ENCODE measurements at regions not wholly inside any gene's neighbourhood (a gene's known extent, or its start where the extent isn't known, plus 50 kb on each side); places are given as distances from the start of the nearest gene placed in this dataset.

DNA sequence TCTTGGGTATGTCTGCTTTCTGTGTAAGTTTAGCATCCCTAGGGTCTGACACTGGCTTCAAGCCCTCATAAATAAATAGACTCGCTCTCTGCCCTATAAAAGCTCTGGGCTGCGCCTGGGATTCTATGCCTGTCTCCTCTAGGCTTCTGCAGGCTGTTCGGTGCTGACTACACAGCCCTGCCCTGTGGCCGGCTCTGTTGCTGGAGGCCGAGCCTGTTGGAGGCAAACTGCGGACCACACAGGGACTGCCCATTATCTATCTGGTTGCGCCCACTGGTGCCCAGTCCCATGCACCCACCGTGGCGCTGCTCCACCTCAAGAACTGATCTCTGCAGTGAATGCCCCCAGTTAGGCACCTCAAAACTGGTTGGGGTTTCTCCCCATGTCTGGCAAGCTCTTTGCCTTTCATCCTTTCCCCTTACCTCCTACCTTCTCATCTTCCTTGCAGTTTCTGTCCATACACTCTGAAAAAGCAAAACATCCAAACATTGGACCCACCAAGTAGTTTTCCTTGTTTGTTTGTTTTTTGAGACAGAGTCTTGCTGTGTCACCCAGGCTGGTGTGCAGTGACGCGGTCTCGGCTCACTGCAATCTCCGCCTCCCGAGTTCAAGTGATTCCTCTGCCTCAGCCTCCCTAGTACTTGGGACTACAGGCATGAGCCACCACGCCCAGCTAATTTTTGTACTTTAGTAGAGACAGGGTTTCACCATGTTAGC is 207.2 kb downstream of the ERCC6L2 start:
- H3K27me3 ChIP-seq (ENCODE audit: low read depth, low read length) = no peaks in the 10 kb centered on the region
- H3K9me3 ChIP-seq (ENCODE audit: control insufficient read depth in 1 of 2, low read length in 2 of 2) = no peaks in the 10 kb centered on the region
- no peak overlapping the region for H3K27ac ChIP-seq (ENCODE audit: low read length)
- no peak overlapping the region for H3K4me3 ChIP-seq (ENCODE audit: low read depth in 1 of 2, low read length in 2 of 2)
- H3K36me3 ChIP-seq (ENCODE audit: control insufficient read depth in 1 of 2, insufficient read depth in 2 of 2, low read length in 2 of 2) = no peaks in the 10 kb centered on the region
- peaks cover 9 to 21% of the 10 kb centered on the region in 2 donors for H3K4me1 ChIP-seq (ENCODE audit: control insufficient read depth in 1 of 2, insufficient read depth in 2 of 2, low read length in 2 of 2)

DNA sequence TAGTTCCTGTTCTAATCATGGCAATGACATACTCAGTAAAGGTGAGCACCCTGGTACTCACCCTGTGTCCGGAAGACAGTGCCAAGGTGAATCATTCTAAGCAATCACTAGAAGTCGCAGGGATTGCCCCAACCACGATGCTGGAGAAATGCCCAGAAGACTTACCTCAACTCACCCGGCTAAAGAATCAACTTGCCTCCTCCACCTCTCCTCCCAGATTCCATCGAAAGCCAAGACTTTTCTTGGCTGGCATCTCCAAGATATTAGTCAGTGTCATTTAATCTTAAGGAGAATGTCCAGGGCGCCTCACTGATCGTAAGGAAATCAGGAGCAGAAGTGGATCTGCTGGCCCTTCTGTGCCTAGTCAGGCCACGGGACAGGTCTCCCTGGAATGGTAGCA is 204.9 kb downstream of the ERCC6L2 start:
- peaks cover 9 to 21% of the 10 kb centered on the region in 2 donors for H3K4me1 ChIP-seq (ENCODE audit: control insufficient read depth in 1 of 2, insufficient read depth in 2 of 2, low read length in 2 of 2)
- no peaks in the 10 kb centered on the region for H3K9me3 ChIP-seq (ENCODE audit: control insufficient read depth in 1 of 2, low read length in 2 of 2)
- H3K27me3 ChIP-seq (ENCODE audit: low read depth, low read length) = no peaks in the 10 kb centered on the region
- H3K27ac ChIP-seq (ENCODE audit: low read length) = no peak overlapping the region
- no peaks in the 10 kb centered on the region for H3K36me3 ChIP-seq (ENCODE audit: control insufficient read depth in 1 of 2, insufficient read depth in 2 of 2, low read length in 2 of 2)
- no peak overlapping the region for H3K4me3 ChIP-seq (ENCODE audit: low read depth in 1 of 2, low read length in 2 of 2)

DNA sequence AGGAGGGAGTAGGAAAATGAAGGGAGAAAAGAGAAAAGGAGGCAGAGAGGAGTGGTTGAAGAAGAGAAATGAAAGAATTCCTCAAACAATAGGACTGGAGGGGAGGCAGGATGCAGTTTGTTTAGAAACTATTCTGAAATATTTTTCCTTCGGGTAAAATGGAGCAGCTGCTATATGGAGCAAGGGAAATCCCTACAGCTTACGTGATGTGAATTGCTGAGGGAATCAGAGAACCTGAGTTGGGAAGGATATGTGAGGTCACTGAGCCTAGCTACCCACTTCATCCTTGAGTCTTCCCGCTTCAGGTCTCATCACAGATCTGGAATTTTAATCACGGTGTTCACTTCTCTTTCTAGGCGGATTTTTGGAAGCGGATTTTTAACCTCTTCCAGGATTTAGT is 204.3 kb downstream of the ERCC6L2 start:
- Histone ChIP-seq H3K27ac (ENCODE audit: low read length) (no peak overlapping the region), H3K9me3 (ENCODE audit: control insufficient read depth in 1 of 2, low read length in 2 of 2) (no peaks in the 10 kb centered on the region), H3K36me3 (ENCODE audit: control insufficient read depth in 1 of 2, insufficient read depth in 2 of 2, low read length in 2 of 2) (no peaks in the 10 kb centered on the region), H3K4me1 (ENCODE audit: control insufficient read depth in 1 of 2, insufficient read depth in 2 of 2, low read length in 2 of 2) (peaks cover 9 to 21% of the 10 kb centered on the region in 2 donors), H3K27me3 (ENCODE audit: low read depth, low read length) (no peaks in the 10 kb centered on the region), H3K4me3 (ENCODE audit: low read depth in 1 of 2, low read length in 2 of 2) (no peak overlapping the region)

DNA sequence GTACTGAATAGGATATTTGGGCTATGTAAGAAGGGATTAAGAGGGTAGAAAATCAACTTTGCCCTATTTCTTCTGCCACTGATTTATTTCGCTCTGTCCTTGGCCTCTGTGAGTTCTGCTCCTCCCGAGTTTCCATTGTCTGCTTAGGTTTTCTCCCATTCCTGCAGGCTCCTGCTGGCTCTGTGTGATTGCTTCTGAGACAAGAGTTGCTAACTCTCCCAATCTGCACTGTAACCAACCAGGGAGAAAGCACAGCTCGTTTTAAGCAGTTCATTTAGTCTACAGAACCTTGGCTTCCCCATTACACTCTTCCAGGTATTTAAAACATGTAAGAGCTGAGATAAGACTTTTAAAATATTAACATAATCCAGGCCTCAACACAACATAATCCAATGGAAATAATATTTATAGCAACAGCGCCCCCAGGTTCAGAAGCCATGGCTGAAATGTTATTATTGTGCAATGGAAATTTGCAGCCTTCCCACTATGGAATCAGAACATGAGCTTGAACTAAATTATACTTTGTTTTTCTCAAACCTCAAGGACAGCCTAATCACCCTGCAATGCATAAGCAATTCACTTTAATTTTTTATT is 203.5 kb downstream of the ERCC6L2 start:
- no peaks in the 10 kb centered on the region for H3K36me3 ChIP-seq (ENCODE audit: control insufficient read depth in 1 of 2, insufficient read depth in 2 of 2, low read length in 2 of 2)
- H3K27ac ChIP-seq (ENCODE audit: low read length) = no peak overlapping the region
- H3K9me3 ChIP-seq (ENCODE audit: control insufficient read depth in 1 of 2, low read length in 2 of 2) = no peaks in the 10 kb centered on the region
- H3K4me3 ChIP-seq (ENCODE audit: low read depth in 1 of 2, low read length in 2 of 2) = no peak overlapping the region
- H3K27me3 ChIP-seq (ENCODE audit: low read depth, low read length) = no peaks in the 10 kb centered on the region
- peaks cover 9 to 21% of the 10 kb centered on the region in 2 donors for H3K4me1 ChIP-seq (ENCODE audit: control insufficient read depth in 1 of 2, insufficient read depth in 2 of 2, low read length in 2 of 2)

DNA sequence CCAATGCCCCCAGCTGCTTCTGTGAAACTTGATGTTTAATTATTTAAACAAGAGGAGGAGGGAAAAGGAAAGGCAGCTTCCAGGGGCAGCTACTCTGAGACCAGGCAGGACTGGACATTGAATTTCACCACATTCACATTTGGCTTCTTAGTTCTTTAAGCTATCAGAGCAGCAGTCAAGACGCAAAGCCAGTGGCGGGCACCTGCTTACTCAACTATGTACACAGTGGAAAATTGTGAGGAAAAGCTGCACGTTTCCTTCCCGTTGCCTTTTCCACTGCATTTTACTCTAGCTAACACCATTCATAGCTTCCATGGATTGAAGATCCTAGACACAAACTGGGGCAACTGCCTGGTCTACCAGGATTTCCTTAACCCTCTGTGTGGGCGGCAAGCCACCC is 200.3 kb downstream of the ERCC6L2 start:
- peaks cover 8 to 19% of the 10 kb centered on the region in 2 donors for H3K4me1 ChIP-seq (ENCODE audit: control insufficient read depth in 1 of 2, insufficient read depth in 2 of 2, low read length in 2 of 2)
- H3K9me3 ChIP-seq (ENCODE audit: control insufficient read depth in 1 of 2, low read length in 2 of 2) = no peaks in the 10 kb centered on the region
- H3K27ac ChIP-seq (ENCODE audit: low read length) = no peak overlapping the region

DNA sequence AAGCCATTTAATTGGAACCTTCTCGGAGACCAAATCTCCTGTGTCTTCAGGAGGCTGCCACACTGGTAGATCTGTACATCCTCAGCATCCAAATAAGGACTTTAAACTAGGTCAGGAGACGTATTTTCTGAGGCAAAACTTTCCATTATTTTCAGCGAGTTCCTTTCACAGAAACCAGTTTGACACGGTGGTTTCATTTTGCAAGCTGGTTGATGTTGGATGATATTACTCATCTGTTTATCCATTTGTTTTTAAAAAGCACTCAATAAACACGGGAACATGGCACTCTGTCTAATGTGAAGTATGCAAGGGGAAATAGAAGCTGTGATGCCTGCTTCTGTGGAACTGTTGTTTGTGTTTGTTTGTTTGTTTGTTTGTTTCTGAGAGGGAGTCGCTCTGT is 199.6 kb downstream of the ERCC6L2 start:
- Histone ChIP-seq H3K27me3 (ENCODE audit: low read depth, low read length) (no peaks in the 10 kb centered on the region), H3K4me3 (ENCODE audit: low read depth in 1 of 2, low read length in 2 of 2) (no peak overlapping the region), H3K36me3 (ENCODE audit: control insufficient read depth in 1 of 2, insufficient read depth in 2 of 2, low read length in 2 of 2) (no peaks in the 10 kb centered on the region), H3K27ac (ENCODE audit: low read length) (no peak overlapping the region), H3K9me3 (ENCODE audit: control insufficient read depth in 1 of 2, low read length in 2 of 2) (no peaks in the 10 kb centered on the region), H3K4me1 (ENCODE audit: control insufficient read depth in 1 of 2, insufficient read depth in 2 of 2, low read length in 2 of 2) (peaks cover 2 to 14% of the 10 kb centered on the region in 2 donors)

More for the DNA sequence above, 200.3 kb downstream of the ERCC6L2 start:
- Histone ChIP-seq H3K4me3 (ENCODE audit: low read depth in 1 of 2, low read length in 2 of 2) (no peak overlapping the region), H3K36me3 (ENCODE audit: control insufficient read depth in 1 of 2, insufficient read depth in 2 of 2, low read length in 2 of 2) (no peaks in the 10 kb centered on the region), H3K27me3 (ENCODE audit: low read depth, low read length) (no peaks in the 10 kb centered on the region)

DNA sequence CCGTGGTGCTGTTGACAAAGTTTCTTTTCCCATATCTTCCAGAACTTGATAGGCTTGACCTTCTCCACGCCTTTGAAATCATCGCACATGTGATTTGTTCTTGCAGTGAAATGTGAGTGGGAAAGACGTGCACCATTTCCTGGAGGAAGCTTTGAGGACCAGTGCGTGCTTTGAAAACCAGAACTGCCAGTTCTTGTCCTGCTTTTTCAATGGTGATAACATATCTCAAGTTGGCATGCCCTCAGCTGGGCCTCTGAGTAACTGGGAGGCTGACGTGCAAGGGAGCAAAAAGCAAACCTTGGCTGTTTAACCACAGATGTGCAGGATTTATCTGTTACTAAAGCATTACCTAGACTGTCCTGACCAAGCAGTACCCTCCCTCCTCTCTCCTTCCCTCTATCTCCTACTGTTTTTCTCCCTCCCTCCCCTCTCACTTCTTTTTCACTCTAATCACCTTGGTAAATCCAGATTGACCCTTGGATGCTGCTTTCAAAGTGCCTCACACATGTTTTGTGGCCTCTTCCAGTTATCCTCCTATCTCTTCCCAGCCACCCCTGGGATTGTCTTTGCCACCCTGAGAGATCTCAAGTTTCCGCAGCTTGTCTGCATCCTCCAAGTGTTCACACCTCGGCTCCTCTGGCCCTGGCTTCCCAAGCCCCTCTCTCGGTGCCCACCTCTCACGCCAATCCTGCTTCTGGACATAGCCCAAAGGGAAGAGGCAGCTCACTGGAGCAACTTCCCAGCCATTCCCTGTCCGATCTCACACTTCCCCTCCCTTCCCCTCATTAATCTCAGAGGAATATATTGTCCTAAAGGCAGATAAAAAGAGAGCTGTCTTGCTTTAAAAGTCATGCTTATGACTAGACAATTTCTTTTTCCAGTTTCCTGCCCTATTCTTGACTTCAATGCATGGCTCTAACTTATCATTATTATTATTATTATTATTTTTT is 198.3 kb downstream of the ERCC6L2 start:
- H3K4me1 ChIP-seq (ENCODE audit: control insufficient read depth in 1 of 2, insufficient read depth in 2 of 2, low read length in 2 of 2) = peaks cover 0 to 4% of the 10 kb centered on the region in 2 donors

DNA sequence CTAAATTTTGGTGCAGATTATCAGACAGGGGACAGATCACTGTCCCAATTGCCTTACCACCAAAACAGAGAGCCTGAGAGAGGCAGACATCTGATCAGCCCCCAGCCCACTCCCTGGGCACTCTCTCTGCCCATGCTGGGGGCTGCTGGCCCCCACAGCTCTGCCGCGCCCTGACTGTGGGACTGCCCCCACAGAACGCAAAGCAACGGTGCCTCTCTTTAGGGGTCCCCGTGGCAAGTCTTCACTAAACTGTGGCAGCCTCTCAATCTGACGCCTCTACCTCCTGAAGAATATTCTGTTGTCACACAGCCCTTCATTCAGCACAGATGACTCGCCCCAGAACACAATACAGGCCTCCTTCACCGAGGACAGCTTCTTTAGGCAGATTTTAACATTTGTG is 197.4 kb downstream of the ERCC6L2 start:
- Histone ChIP-seq H3K4me1 (ENCODE audit: control insufficient read depth in 1 of 2, insufficient read depth in 2 of 2, low read length in 2 of 2) (no peaks in the 10 kb centered on the region), H3K4me3 (ENCODE audit: low read depth in 1 of 2, low read length in 2 of 2) (no peak overlapping the region), H3K27ac (ENCODE audit: low read length) (no peak overlapping the region)

More for the DNA sequence above, 198.3 kb downstream of the ERCC6L2 start:
- no peaks in the 10 kb centered on the region for H3K36me3 ChIP-seq (ENCODE audit: control insufficient read depth in 1 of 2, insufficient read depth in 2 of 2, low read length in 2 of 2)
- H3K4me3 ChIP-seq (ENCODE audit: low read depth in 1 of 2, low read length in 2 of 2) = no peak overlapping the region
- no peaks in the 10 kb centered on the region for H3K9me3 ChIP-seq (ENCODE audit: control insufficient read depth in 1 of 2, low read length in 2 of 2)
- no peaks in the 10 kb centered on the region for H3K27me3 ChIP-seq (ENCODE audit: low read depth, low read length)
- H3K27ac ChIP-seq (ENCODE audit: low read length) = no peak overlapping the region

DNA sequence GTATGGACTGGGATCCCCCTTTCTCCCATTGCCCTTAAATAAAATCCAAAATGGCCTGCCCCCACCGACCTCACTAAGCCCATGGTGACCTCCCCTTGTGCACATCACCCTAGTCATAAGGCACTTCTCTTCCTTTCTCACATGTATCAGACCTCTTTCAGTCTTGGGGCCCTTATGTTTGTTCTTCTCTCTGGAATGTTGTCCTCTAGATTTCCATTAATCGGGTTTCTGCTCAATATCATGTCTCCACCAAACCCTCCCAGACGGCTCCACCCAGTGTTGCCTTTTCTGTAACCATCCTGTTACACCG is 196.3 kb downstream of the ERCC6L2 start:
- Histone ChIP-seq H3K36me3 (ENCODE audit: control insufficient read depth in 1 of 2, insufficient read depth in 2 of 2, low read length in 2 of 2) (no peaks in the 10 kb centered on the region), H3K9me3 (ENCODE audit: control insufficient read depth in 1 of 2, low read length in 2 of 2) (no peaks in the 10 kb centered on the region), H3K4me1 (ENCODE audit: control insufficient read depth in 1 of 2, insufficient read depth in 2 of 2, low read length in 2 of 2) (no peaks in the 10 kb centered on the region), H3K4me3 (ENCODE audit: low read depth in 1 of 2, low read length in 2 of 2) (no peak overlapping the region), H3K27me3 (ENCODE audit: low read depth, low read length) (no peaks in the 10 kb centered on the region), H3K27ac (ENCODE audit: low read length) (no peak overlapping the region)

More for the DNA sequence above, 197.4 kb downstream of the ERCC6L2 start:
- H3K27me3 ChIP-seq (ENCODE audit: low read depth, low read length) = no peaks in the 10 kb centered on the region
- no peaks in the 10 kb centered on the region for H3K36me3 ChIP-seq (ENCODE audit: control insufficient read depth in 1 of 2, insufficient read depth in 2 of 2, low read length in 2 of 2)
- H3K9me3 ChIP-seq (ENCODE audit: control insufficient read depth in 1 of 2, low read length in 2 of 2) = no peaks in the 10 kb centered on the region

DNA sequence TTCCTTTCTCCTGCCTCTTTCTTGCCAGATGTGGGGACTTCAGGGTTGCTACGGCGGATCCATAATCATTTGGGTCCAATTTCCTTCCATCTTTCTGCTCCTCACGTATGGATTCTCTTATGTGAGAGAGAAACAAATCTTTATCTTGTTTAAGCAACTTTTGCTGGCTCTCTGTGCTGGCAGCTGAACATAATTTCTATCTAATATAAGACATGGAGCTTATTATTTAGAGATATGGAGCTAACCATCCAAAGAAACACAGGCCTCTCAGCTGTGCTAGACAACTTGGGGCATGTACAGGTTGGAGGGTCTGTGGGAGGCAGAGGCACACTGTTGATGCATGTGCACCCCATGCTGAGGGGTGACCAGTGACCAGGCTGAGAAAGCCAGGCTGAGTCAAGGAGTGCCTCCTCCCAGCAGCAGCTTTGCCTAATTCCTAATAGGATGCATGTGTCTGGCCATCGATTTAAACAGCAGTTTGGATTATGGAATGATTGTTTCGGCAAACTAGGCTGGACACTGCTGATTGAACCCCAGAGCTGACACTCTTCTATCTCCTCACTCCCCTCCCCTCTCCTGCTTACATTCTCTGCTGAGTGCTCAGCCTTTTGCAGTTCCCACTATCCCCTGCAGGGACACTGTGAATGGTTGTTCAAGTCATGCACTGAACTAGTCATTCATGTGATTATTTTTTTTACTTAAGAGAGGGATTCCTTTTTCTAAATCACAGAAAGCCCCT is 195.8 kb downstream of the ERCC6L2 start:
- Histone ChIP-seq H3K36me3 (ENCODE audit: control insufficient read depth in 1 of 2, insufficient read depth in 2 of 2, low read length in 2 of 2) (no peaks in the 10 kb centered on the region), H3K9me3 (ENCODE audit: control insufficient read depth in 1 of 2, low read length in 2 of 2) (no peaks in the 10 kb centered on the region), H3K4me3 (ENCODE audit: low read depth in 1 of 2, low read length in 2 of 2) (no peak overlapping the region), H3K27ac (ENCODE audit: low read length) (no peak overlapping the region), H3K27me3 (ENCODE audit: low read depth, low read length) (no peaks in the 10 kb centered on the region), H3K4me1 (ENCODE audit: control insufficient read depth in 1 of 2, insufficient read depth in 2 of 2, low read length in 2 of 2) (no peaks in the 10 kb centered on the region)

Data from muscle layer of duodenum (tissue), 2 donors.